Small intestine (tissue), 7 donors: ENCODE measurements at regions not wholly inside any gene's neighbourhood (a gene's known extent, or its start where the extent isn't known, plus 50 kb on each side); places are given as distances from the start of the nearest gene placed in this dataset.
"Not testable (repeated sequence)": the region's sequence is repeated elsewhere in the genome, so short reads cannot be mapped to it uniquely, and the experiment has no call there.

Experiments
- DNase-seq, 2 donors: peaks; one replicate each; pipeline versions ENCODE4 v3.0.0 to v3.0.0-alpha.2; 2013
- FAIRE-seq: peaks from 2 replicates; lab custom pipeline; 2012; peaks lifted over from hg19 to GRCh38; lab: Jason Lieb, UNC
- H3K27ac ChIP-seq, 3 donors: one replicate each; pipeline ENCODE4 v1.5.1; 2013; ENCODE audit warnings: low read length in 2 of 3, mild to moderate bottlenecking in 2 of 3, control low read depth in 1 of 3, inconsistent platforms in 1 of 3, low read depth in 1 of 3, moderate library complexity in 1 of 3
- H3K27me3 ChIP-seq, 3 donors: one replicate each; pipeline ENCODE4 v1.6.1; 2013; ENCODE audit warnings: low read length in 3 of 3, inconsistent platforms in 1 of 3; ENCODE audit not compliant: control insufficient read depth in 3 of 3, insufficient read depth in 3 of 3
- H3K36me3 ChIP-seq, 3 donors: one replicate each; pipeline ENCODE4 v1.6.1; 2013; ENCODE audit warnings: low read length in 3 of 3, inconsistent platforms in 1 of 3, low read depth in 1 of 3, mild to moderate bottlenecking in 1 of 3, moderate library complexity in 1 of 3; ENCODE audit not compliant: control insufficient read depth in 3 of 3, insufficient read depth in 2 of 3
- H3K4me1 ChIP-seq, 3 donors: one replicate each; pipeline ENCODE4 v1.6.1; 2013; ENCODE audit warnings: low read length in 2 of 3, inconsistent platforms in 1 of 3, low read depth in 1 of 3, mild to moderate bottlenecking in 1 of 3, moderate library complexity in 1 of 3; ENCODE audit not compliant: control insufficient read depth in 3 of 3, insufficient read depth in 2 of 3
- H3K4me3 ChIP-seq, 3 donors: one replicate each; pipeline ENCODE4 v1.5.1; 2013; ENCODE audit warnings: low read length in 3 of 3, control low read depth in 1 of 3, inconsistent platforms in 1 of 3, low read depth in 1 of 3, mild to moderate bottlenecking in 1 of 3, moderate library complexity in 1 of 3
- H3K9me3 ChIP-seq, 2 donors: one replicate each; pipeline ENCODE4 v1.6.1; 2013; ENCODE audit warnings: low read depth in 1 of 2, low read length in 1 of 2; ENCODE audit not compliant: control insufficient read depth in 2 of 2, insufficient read depth in 1 of 2
- WGBS, 3 donors: extraction: QIAGEN DNeasy Blood & Tissue Kit; methylation state at CpG; one replicate each; pipeline ENCODE4 v1.1.7; 2013; 5-methylcytosine and 5-hydroxymethylcytosine counted together
- donor health status: healthy with polysubstance abuse.
- donor health status: control.
- donor health status: control.
- donor health status: Bipolar disorder and iron deficiency.
- donor health status: healthy.

GRCh38 chr14:59026640-59027039 is 161.8 kb upstream of the DAAM1 start:
- not testable (repeated sequence) for H3K27ac ChIP-seq, FAIRE-seq, H3K4me3 ChIP-seq, H3K9me3 ChIP-seq, H3K4me1 ChIP-seq, DNase-seq, H3K36me3 ChIP-seq, H3K27me3 ChIP-seq
- 92 to 100% (median 98%) methylated on average over 1 of the region's 1 CpG for WGBS, 3 donors

- FAIRE-seq = no peak
- no peaks in the 10 kb centered on the region for H3K4me1 ChIP-seq
- no peak overlapping the region for H3K27ac ChIP-seq
- WGBS, 3 donors = 1 to 3% (median 1%) methylated on average over 5 of the region's 5 CpGs
- no peaks in the 10 kb centered on the region for H3K9me3 ChIP-seq
- DNase-seq = peak; percentile 68 to 72
- H3K36me3 ChIP-seq = no peaks in the 10 kb centered on the region
- H3K4me3 ChIP-seq = no peak overlapping the region
- no peaks in the 10 kb centered on the region for H3K27me3 ChIP-seq
These were observed 159.8 kb upstream of the DAAM1 start for GRCh38 chr14:59028476-59029202.

GRCh38 chr14:59032826-59033225 is 155.6 kb upstream of the DAAM1 start:
- FAIRE-seq (no peak), DNase-seq (no peak)
- Histone ChIP-seq H3K27me3 (no peaks in the 10 kb centered on the region), H3K27ac (no peak overlapping the region), H3K4me3 (no peak overlapping the region), H3K4me1 (no peaks in the 10 kb centered on the region), H3K36me3 (no peaks in the 10 kb centered on the region), H3K9me3 (peaks cover 0 to 4% of the 10 kb centered on the region in 2 donors)

- Histone ChIP-seq H3K4me3 (no peak overlapping the region), H3K27ac (no peak overlapping the region), H3K4me1 (no peaks in the 10 kb centered on the region), H3K27me3 (no peaks in the 10 kb centered on the region), H3K9me3 (peaks cover 0 to 4% of the 10 kb centered on the region in 2 donors), H3K36me3 (no peaks in the 10 kb centered on the region)
- no peak for FAIRE-seq
- 70 to 81% (median 79%) methylated on average over 2 of the region's 2 CpGs for WGBS, 3 donors
- no peak for DNase-seq
These were observed 152.3 kb upstream of the DAAM1 start for GRCh38 chr14:59036134-59036533.

- WGBS, 3 donors = 81 to 91% (median 91%) methylated on average over 3 of the region's 3 CpGs
- no peak for FAIRE-seq
- H3K27me3 ChIP-seq = no peaks in the 10 kb centered on the region
These were observed 151.4 kb upstream of the DAAM1 start for GRCh38 chr14:59037086-59037485.

GRCh38 chr14:59037620-59038019 is 150.8 kb upstream of the DAAM1 start:
- WGBS, 3 donors = 84 to 92% (median 90%) methylated on average over 4 of the region's 4 CpGs
- FAIRE-seq (no peak), DNase-seq (no peak)
- H3K36me3 ChIP-seq = no peaks in the 10 kb centered on the region
- no peak overlapping the region for H3K4me3 ChIP-seq
- H3K4me1 ChIP-seq = no peaks in the 10 kb centered on the region
- no peak overlapping the region for H3K27ac ChIP-seq
- no peaks in the 10 kb centered on the region for H3K27me3 ChIP-seq
- peaks cover 0 to 4% of the 10 kb centered on the region in 2 donors for H3K9me3 ChIP-seq

More at GRCh38 chr14:59037086-59037485, 151.4 kb upstream of the DAAM1 start:
- H3K27ac ChIP-seq = no peak overlapping the region
- DNase-seq = no peak
- H3K36me3 ChIP-seq = no peaks in the 10 kb centered on the region
- no peak overlapping the region for H3K4me3 ChIP-seq
- no peaks in the 10 kb centered on the region for H3K4me1 ChIP-seq
- H3K9me3 ChIP-seq = peaks cover 0 to 4% of the 10 kb centered on the region in 2 donors

- no peak for FAIRE-seq
- Histone ChIP-seq H3K4me3 (no peak overlapping the region), H3K4me1 (no peaks in the 10 kb centered on the region), H3K36me3 (no peaks in the 10 kb centered on the region), H3K27me3 (no peaks in the 10 kb centered on the region), H3K9me3 (peaks cover 0 to 4% of the 10 kb centered on the region in 2 donors), H3K27ac (no peak overlapping the region)
- WGBS, 3 donors = 91 to 94% (median 91%) methylated on average over 4 of the region's 4 CpGs
- no peak for DNase-seq
These were observed 149.7 kb upstream of the DAAM1 start for GRCh38 chr14:59038746-59039145.

GRCh38 chr14:59041308-59041707 is 147.2 kb upstream of the DAAM1 start:
- no peaks in the 10 kb centered on the region for H3K4me1 ChIP-seq
- 93 to 97% (median 97%) methylated on average over 3 of the region's 3 CpGs for WGBS, 3 donors
- no peaks in the 10 kb centered on the region for H3K9me3 ChIP-seq
- H3K4me3 ChIP-seq = no peak overlapping the region
- FAIRE-seq (peak; percentile 74), DNase-seq (no peak)
- H3K27ac ChIP-seq = no peak overlapping the region
- H3K27me3 ChIP-seq = no peaks in the 10 kb centered on the region
- H3K36me3 ChIP-seq = no peaks in the 10 kb centered on the region

- no peak overlapping the region for H3K4me3 ChIP-seq
- no peak for FAIRE-seq
- 74 to 85% (median 81%) methylated on average over 6 of the region's 6 CpGs for WGBS, 3 donors
These were observed 143.8 kb upstream of the DAAM1 start for GRCh38 chr14:59044707-59045106.

More at GRCh38 chr14:59044707-59045106, 143.8 kb upstream of the DAAM1 start:
- no peaks in the 10 kb centered on the region for H3K9me3 ChIP-seq
- no peaks in the 10 kb centered on the region for H3K27me3 ChIP-seq
- no peaks in the 10 kb centered on the region for H3K4me1 ChIP-seq
- DNase-seq = peak in 1 of 2 donors; percentile 7
- no peak overlapping the region for H3K27ac ChIP-seq
- no peaks in the 10 kb centered on the region for H3K36me3 ChIP-seq
